Spleen (tissue), 11 donors: ENCODE measurements at regions not wholly inside any gene's neighbourhood (a gene's known extent, or its start where the extent isn't known, plus 50 kb on each side); places are given as distances from the start of the nearest gene placed in this dataset.
A peak's percentile ranks its signal among the peaks of the same experiment; 100 is the strongest.

ENCODE experiments used
- DNase-seq: peaks from one replicate; pipeline ENCODE4 v3.0.0-alpha.2; 2020
- H3K27ac ChIP-seq, 8 donors: fragments of 200-600 bp; sonication (generic) in 7 of 8; 1 replicate in 4 of 8; 2 replicates in 4 of 8; pipeline versions ENCODE4 v1.5.0 to v1.8.0; 2016 to 2021; ENCODE audit warnings: inconsistent platforms in 4 of 8, mild to moderate bottlenecking in 4 of 8, moderate library complexity in 1 of 8
- H3K27me3 ChIP-seq, 7 donors: fragments of 200-600 bp; sonication (generic) in 6 of 7; replicated peaks in 1 of 7; 1 replicate in 4 of 7; 2 replicates in 3 of 7; pipeline versions ENCODE4 v1.5.0 to v1.8.0; 2016 to 2021; ENCODE audit warnings: inconsistent platforms in 3 of 7, mild to moderate bottlenecking in 1 of 7
- H3K36me3 ChIP-seq, 6 donors: fragments of 200-600 bp; sonication (generic) in 5 of 6; 1 replicate in 4 of 6; 2 replicates in 2 of 6; pipeline versions ENCODE4 v1.5.0 to v1.8.0; 2016 to 2021; ENCODE audit warnings: inconsistent platforms in 2 of 6
- H3K4me1 ChIP-seq, 6 donors: fragments of 200-600 bp; sonication (generic) in 5 of 6; 1 replicate in 3 of 6; 2 replicates in 3 of 6; pipeline versions ENCODE4 v1.5.0 to v1.8.0; 2016 to 2021; ENCODE audit warnings: inconsistent platforms in 3 of 6
- H3K4me3 ChIP-seq, 8 donors: fragments of 200-600 bp; sonication (generic) in 7 of 8; 1 replicate in 4 of 8; 2 replicates in 4 of 8; pipeline versions ENCODE4 v1.5.0 to v1.8.0; 2016 to 2021; ENCODE audit warnings: inconsistent platforms in 4 of 8, mild to moderate bottlenecking in 4 of 8, moderate library complexity in 2 of 8
- H3K9me3 ChIP-seq, 8 donors: fragments of 200-600 bp; sonication (generic) in 7 of 8; 1 replicate in 4 of 8; 2 replicates in 4 of 8; pipeline versions ENCODE4 v1.5.0 to v1.8.0; 2016 to 2021; ENCODE audit warnings: inconsistent platforms in 4 of 8
- CTCF ChIP-seq, 11 experiments: fragments of 200-600 bp in 7 of 11; fragments of 450-650 bp in 4 of 11; sonication (generic) in 4 of 11; IDR thresholded peaks in 8 of 11; conservative IDR thresholded peaks in 3 of 11; 1 replicate in 7 of 11; 2 replicates in 4 of 11; pipeline versions ENCODE4 v1.4.0 to v1.8.0; 2016 to 2021; ENCODE audit warnings: antibody characterized with exemption in 11 of 11, inconsistent platforms in 4 of 11, mild to moderate bottlenecking in 1 of 11
- POLR2A ChIP-seq, 3 donors: fragments of 450-650 bp; IDR thresholded peaks; one replicate each; pipeline ENCODE4 v1.5.1; 2017; ENCODE audit warnings: antibody characterized with exemption in 3 of 3, mild to moderate bottlenecking in 1 of 3
- POLR2AphosphoS5 ChIP-seq, 3 donors: sonication (generic); formaldehyde crosslinking; IDR thresholded peaks; one replicate each; pipeline ENCODE4 v1.5.1; 2017; ENCODE audit warnings: antibody characterized with exemption in 3 of 3
- WGBS, 5 donors: extraction: QIAGEN DNeasy Blood & Tissue Kit in 3 of 5; methylation state at CpG; one replicate each; pipeline versions ENCODE4 v1.1.5 to v1.1.7; 2013 to 2018; 5-methylcytosine and 5-hydroxymethylcytosine counted together
- intact Hi-C: fragments of 100-400 bp; cut with DNase I; formaldehyde crosslinking; loops from one replicate; pipeline ENCODE4 v1.15.0; 2023; ENCODE audit warnings: low total_unique reads
- donor health status: healthy with polysubstance abuse.
- donor health status: DM: no; HTN: no; CAD: no; lungs with moderate emphysema.
- donor health status: DM: no; HTN: no; CAD: no.
- donor health status: Bipolar disorder and iron deficiency.
- donor health status: healthy.
- donor health status: DM: no; HTN: no; CAD: no.
- donor health status: DM: yes; HTN: yes; CAD: no.

- DNase-seq, result no peak
- Histone ChIP-seq H3K27me3 (no peaks in the 10 kb centered on the region), H3K4me1 (peaks cover 0 to 10% (median 2%) of the 10 kb centered on the region in 6 donors), H3K27ac (no peak overlapping the region), H3K36me3 (no peaks in the 10 kb centered on the region), H3K4me3 (no peak overlapping the region), H3K9me3 (no peaks in the 10 kb centered on the region)
- WGBS, 5 donors, result 53 to 69% (median 60%) methylated on average over 11 of the region's 11 CpGs
- intact Hi-C loops, result no loop called here
- no peak for TF ChIP-seq POLR2A (IDR thresholded peaks at IDR 0.05)
- TF ChIP-seq POLR2AphosphoS5 (IDR thresholded peaks at IDR 0.05), result no peak
- no peak for TF ChIP-seq CTCF (IDR thresholded peaks at IDR 0.05 in 8 of 11, conservative IDR thresholded peaks at IDR 0.05 in 3 of 11)
Observed at GRCh38 chr2:215717501-215718381, 281.9 kb upstream of the FN1 start.

- intact Hi-C loops, result no loop called here
- DNase-seq, result no peak
- H3K36me3 ChIP-seq, result no peaks in the 10 kb centered on the region
- H3K9me3 ChIP-seq, result no peaks in the 10 kb centered on the region
- no peak overlapping the region for H3K4me3 ChIP-seq
- H3K27ac ChIP-seq, result no peak overlapping the region
- H3K4me1 ChIP-seq, result peaks cover 0 to 18% (median 2%) of the 10 kb centered on the region in 6 donors
- TF ChIP-seq POLR2AphosphoS5 (IDR thresholded peaks at IDR 0.05) (no peak), CTCF (IDR thresholded peaks at IDR 0.05 in 8 of 11, conservative IDR thresholded peaks at IDR 0.05 in 3 of 11) (no peak), POLR2A (IDR thresholded peaks at IDR 0.05) (no peak)
- WGBS, 5 donors, result 77 to 97% (median 93%) methylated on average over 6 of the region's 6 CpGs
- H3K27me3 ChIP-seq, result no peaks in the 10 kb centered on the region
Observed at GRCh38 chr2:215716956-215717355, 281.1 kb upstream of the FN1 start.

GRCh38 chr2:215712871-215713790 lies 277.3 kb upstream of the FN1 start:
- WGBS, 5 donors, result 43 to 69% (median 53%) methylated on average over 2 of the region's 2 CpGs
- intact Hi-C loops, result no loop called here
- no peaks in the 10 kb centered on the region for H3K9me3 ChIP-seq
- TF ChIP-seq CTCF (IDR thresholded peaks at IDR 0.05 in 8 of 11, conservative IDR thresholded peaks at IDR 0.05 in 3 of 11), result no peak
- TF ChIP-seq POLR2AphosphoS5 (IDR thresholded peaks at IDR 0.05), result no peak
- TF ChIP-seq POLR2A (IDR thresholded peaks at IDR 0.05), result no peak
- DNase-seq, result no peak
- peaks cover 0 to 31% (median 4%) of the 10 kb centered on the region in 6 donors for H3K4me1 ChIP-seq
- H3K36me3 ChIP-seq, result no peaks in the 10 kb centered on the region
- no peaks in the 10 kb centered on the region for H3K27me3 ChIP-seq
- peak overlapping the region in 4 of 8 donors; percentile 1 to 30 (median 21) for H3K27ac ChIP-seq
- no peak overlapping the region for H3K4me3 ChIP-seq
